ENCODE measurements at regions not wholly inside any gene's neighbourhood (a gene's known extent, or its start where the extent isn't known, plus 50 kb on each side); places are given as distances from the start of the nearest gene placed in this dataset.

DNA sequence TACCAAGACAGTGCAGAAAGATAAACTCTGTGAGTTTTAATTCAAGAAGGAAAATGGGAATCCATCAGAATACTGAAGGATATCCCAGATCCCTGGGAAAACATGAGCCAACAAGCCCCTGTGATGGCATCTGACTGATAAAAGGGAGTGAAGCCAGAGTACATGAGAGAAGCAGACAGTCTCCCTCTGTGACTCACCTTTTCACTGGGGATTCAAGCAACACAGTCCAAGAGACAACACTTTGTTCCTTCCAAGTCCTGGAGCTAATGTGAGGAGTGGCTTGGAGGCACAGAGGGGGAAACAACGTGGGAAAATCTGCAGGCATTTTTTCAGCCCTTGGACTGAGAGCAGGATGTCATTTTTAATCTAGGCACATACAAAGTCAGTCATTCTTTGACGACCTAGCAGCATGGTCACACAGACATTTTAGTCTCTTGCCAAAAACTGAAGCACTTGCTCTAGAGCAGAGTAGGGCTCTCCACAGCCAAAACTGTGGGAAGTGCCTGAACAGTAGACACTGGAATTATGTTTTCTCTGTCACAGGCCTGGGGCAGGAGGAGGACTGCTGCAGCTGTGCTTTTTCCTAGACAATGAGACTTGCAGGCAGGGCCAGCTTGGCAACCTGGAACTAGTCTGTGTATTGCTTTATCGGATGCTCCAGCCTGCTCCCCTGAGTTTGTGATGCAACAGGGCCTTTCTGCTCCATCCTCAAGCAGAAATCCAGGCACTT, 465.0 kb upstream of the GJE1 start:
- TF ChIP-seq EZH2 (IDR thresholded peaks at IDR 0.05; ENCODE audit: borderline replicate concordance, insufficient read depth, low read length, poor library complexity, severe bottlenecking) (no peak), MXI1 (conservative IDR thresholded peaks at IDR 0.05; ENCODE audit: poor library complexity, severe bottlenecking) (no peak), TAF1 (IDR thresholded peaks at IDR 0.05; ENCODE audit: low read depth) (no peak), RAD21 (conservative IDR thresholded peaks at IDR 0.05) (no peak), EP300 (conservative IDR thresholded peaks at IDR 0.05; ENCODE audit: poor library complexity, severe bottlenecking) (no peak), SMC3 (conservative IDR thresholded peaks at IDR 0.05; ENCODE audit: poor library complexity) (no peak), POLR2AphosphoS5 (IDR thresholded peaks at IDR 0.05) (no peak), CTCF (IDR thresholded peaks at IDR 0.05; ENCODE audit: poor library complexity, severe bottlenecking) (no peak)
- TF ChIP-seq, protein P1, sequence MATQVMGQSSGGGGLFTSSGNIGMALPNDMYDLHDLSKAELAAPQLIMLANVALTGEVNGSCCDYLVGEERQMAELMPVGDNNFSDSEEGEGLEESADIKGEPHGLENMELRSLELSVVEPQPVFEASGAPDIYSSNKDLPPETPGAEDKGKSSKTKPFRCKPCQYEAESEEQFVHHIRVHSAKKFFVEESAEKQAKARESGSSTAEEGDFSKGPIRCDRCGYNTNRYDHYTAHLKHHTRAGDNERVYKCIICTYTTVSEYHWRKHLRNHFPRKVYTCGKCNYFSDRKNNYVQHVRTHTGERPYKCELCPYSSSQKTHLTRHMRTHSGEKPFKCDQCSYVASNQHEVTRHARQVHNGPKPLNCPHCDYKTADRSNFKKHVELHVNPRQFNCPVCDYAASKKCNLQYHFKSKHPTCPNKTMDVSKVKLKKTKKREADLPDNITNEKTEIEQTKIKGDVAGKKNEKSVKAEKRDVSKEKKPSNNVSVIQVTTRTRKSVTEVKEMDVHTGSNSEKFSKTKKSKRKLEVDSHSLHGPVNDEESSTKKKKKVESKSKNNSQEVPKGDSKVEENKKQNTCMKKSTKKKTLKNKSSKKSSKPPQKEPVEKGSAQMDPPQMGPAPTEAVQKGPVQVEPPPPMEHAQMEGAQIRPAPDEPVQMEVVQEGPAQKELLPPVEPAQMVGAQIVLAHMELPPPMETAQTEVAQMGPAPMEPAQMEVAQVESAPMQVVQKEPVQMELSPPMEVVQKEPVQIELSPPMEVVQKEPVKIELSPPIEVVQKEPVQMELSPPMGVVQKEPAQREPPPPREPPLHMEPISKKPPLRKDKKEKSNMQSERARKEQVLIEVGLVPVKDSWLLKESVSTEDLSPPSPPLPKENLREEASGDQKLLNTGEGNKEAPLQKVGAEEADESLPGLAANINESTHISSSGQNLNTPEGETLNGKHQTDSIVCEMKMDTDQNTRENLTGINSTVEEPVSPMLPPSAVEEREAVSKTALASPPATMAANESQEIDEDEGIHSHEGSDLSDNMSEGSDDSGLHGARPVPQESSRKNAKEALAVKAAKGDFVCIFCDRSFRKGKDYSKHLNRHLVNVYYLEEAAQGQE (IDR thresholded peaks at IDR 0.05; ENCODE audit: borderline replicate concordance) = no peak
- no peaks in the 10 kb centered on the region for H3K36me3 ChIP-seq (ENCODE audit: insufficient read depth, low read length)
- H3K9ac ChIP-seq (ENCODE audit: low read length) = no peak overlapping the region

DNA sequence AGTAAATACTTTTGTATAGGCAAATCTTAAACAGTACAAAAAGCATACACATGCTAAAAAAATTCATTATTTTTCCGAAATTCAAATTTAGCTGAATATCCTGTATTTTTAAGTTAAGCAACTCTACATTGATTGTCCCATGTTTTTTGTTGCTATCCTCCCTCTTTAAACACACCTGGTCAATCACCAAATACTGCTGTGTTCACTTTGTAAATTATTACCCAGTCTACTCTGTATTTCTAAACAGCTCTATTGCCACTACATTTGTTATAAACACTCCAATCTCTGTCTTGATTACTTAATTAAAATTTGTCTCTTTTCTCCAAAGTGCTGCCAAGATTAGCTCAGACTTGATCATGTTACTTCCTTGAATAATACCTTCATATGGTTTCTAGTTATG, 466.5 kb upstream of the GJE1 start:
- Histone ChIP-seq H3K79me2 (replicated peaks; ENCODE audit: insufficient read depth, low read length) (no peaks in the 10 kb centered on the region), H3K36me3 (ENCODE audit: insufficient read depth, low read length) (no peaks in the 10 kb centered on the region), H3K9me3 (ENCODE audit: low read length) (no peaks in the 10 kb centered on the region), H3K4me2 (ENCODE audit: low read length) (no peak overlapping the region), H3K4me3 (ENCODE audit: low read length) (no peak overlapping the region), H3F3A (ENCODE audit: insufficient read depth, low read length, poor library complexity, severe bottlenecking) (no peaks in the 10 kb centered on the region), H3K9ac (ENCODE audit: low read length) (no peak overlapping the region), H3K27me3 (ENCODE audit: insufficient read depth, low read depth, low read length) (no peaks in the 10 kb centered on the region), H2AFZ (ENCODE audit: low read depth, low read length) (no peak overlapping the region), H3K27ac (ENCODE audit: low read length) (no peak overlapping the region), H4K20me1 (ENCODE audit: insufficient read depth) (no peaks in the 10 kb centered on the region), H3K9me2 (ENCODE audit: insufficient read depth, low read length) (no peaks in the 10 kb centered on the region)
- TF ChIP-seq POLR2AphosphoS5 (IDR thresholded peaks at IDR 0.05) (no peak), CTCF (IDR thresholded peaks at IDR 0.05; ENCODE audit: poor library complexity, severe bottlenecking) (no peak), EZH2 (IDR thresholded peaks at IDR 0.05; ENCODE audit: borderline replicate concordance, insufficient read depth, low read length, poor library complexity, severe bottlenecking) (no peak), RAD21 (conservative IDR thresholded peaks at IDR 0.05) (no peak), TAF1 (IDR thresholded peaks at IDR 0.05; ENCODE audit: low read depth) (no peak), EP300 (conservative IDR thresholded peaks at IDR 0.05; ENCODE audit: poor library complexity, severe bottlenecking) (no peak), SMC3 (conservative IDR thresholded peaks at IDR 0.05; ENCODE audit: poor library complexity) (no peak), MXI1 (conservative IDR thresholded peaks at IDR 0.05; ENCODE audit: poor library complexity, severe bottlenecking) (no peak)
- TF ChIP-seq, protein P1 (IDR thresholded peaks at IDR 0.05; ENCODE audit: borderline replicate concordance) = no peak

More for the DNA sequence above, 465.0 kb upstream of the GJE1 start:
- no peaks in the 10 kb centered on the region for H3K9me3 ChIP-seq (ENCODE audit: low read length)
- no peak overlapping the region for H3K4me3 ChIP-seq (ENCODE audit: low read length)
- H3K9me2 ChIP-seq (ENCODE audit: insufficient read depth, low read length) = no peaks in the 10 kb centered on the region
- H3F3A ChIP-seq (ENCODE audit: insufficient read depth, low read length, poor library complexity, severe bottlenecking) = no peaks in the 10 kb centered on the region
- no peak overlapping the region for H3K4me2 ChIP-seq (ENCODE audit: low read length)
- H4K20me1 ChIP-seq (ENCODE audit: insufficient read depth) = no peaks in the 10 kb centered on the region
- H3K27ac ChIP-seq (ENCODE audit: low read length) = no peak overlapping the region
- no peak overlapping the region for H2AFZ ChIP-seq (ENCODE audit: low read depth, low read length)
- H3K27me3 ChIP-seq (ENCODE audit: insufficient read depth, low read depth, low read length) = no peaks in the 10 kb centered on the region
- no peaks in the 10 kb centered on the region for H3K79me2 ChIP-seq (replicated peaks; ENCODE audit: insufficient read depth, low read length)

Measured in neural cell (in vitro differentiated cells).